ENCODE measurements at regions not wholly inside any gene's neighbourhood (a gene's known extent, or its start where the extent isn't known, plus 50 kb on each side); places are given as distances from the start of the nearest gene placed in this dataset.

DNA sequence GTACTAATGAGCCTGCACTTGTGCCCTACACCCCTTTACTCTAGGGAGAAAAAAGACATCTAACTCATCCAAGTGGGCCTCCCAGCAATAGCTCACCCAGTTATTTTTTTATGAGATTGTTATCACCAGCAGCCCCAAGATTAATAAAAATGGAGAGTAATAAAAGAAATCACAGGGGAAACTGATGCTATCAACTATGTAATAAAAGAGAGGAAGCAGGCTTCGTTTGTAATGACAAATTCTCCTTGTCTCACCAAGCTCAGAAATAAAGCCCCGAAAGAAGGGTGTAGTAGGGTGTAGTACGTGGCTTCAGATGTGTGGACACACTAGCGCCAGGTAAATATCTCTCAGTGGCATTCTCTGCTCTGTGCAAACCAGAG is 204.9 kb downstream of the USP12 start:
- Mint-ChIP-seq H3K9me3 (no peaks in the 10 kb centered on the region), H3K4me3 (no peak overlapping the region), H3K36me3 (ENCODE audit: insufficient read depth in 1 of 3, low read depth in 3 of 3) (no peaks in the 10 kb centered on the region; a peak in 1 of 7 replicates), H3K27me3 (ENCODE audit: low read depth) (peaks cover 4% of the 10 kb centered on the region), H3K4me1 (peaks cover 22 to 24% of the 10 kb centered on the region in 2 experiments), H3K27ac (no peak overlapping the region)
- H3K9ac ChIP-seq (ENCODE audit: extremely low read depth, insufficient read length, low read length) = no peak overlapping the region
- no peak overlapping the region for H3K4me2 ChIP-seq (ENCODE audit: insufficient read depth, insufficient read length, low read length)
- no peak overlapping the region for H2BK120ac ChIP-seq (ENCODE audit: low read depth, low read length, poor library complexity, severe bottlenecking)
- DNase-seq = no peak
- H3K4ac ChIP-seq (ENCODE audit: low read depth, low read length) = no peak overlapping the region
- no CpG with 5 or more reads among the region's 4 CpGs for WGBS (ENCODE audit: extremely low coverage, insufficient read length, low lambda C conversion rate)
- no peaks in the 10 kb centered on the region for H3K23me2 ChIP-seq (ENCODE audit: insufficient read length, low read depth, low read length, poor library complexity, severe bottlenecking)
- H3K4me1 ChIP-seq (ENCODE audit: insufficient read depth, low read length) = peaks cover 3% of the 10 kb centered on the region; the same call in 1 of the 2 replicates
- no peak overlapping the region for H3K18ac ChIP-seq (ENCODE audit: insufficient read length, low read depth, low read length)
- H4K91ac ChIP-seq (ENCODE audit: insufficient read length, low read depth, low read length) = no peak overlapping the region
- no peaks in the 10 kb centered on the region for H3K27me3 ChIP-seq (ENCODE audit: insufficient read depth, low read length)
- no peak overlapping the region for H3T11ph ChIP-seq (ENCODE audit: low read length)
- no peak overlapping the region for H3K27ac ChIP-seq (ENCODE audit: insufficient read length, low read depth, low read length)
- H3K9me3 ChIP-seq (ENCODE audit: control insufficient read depth, low read depth, low read length) = no peaks in the 10 kb centered on the region
- no peak overlapping the region for H3K14ac ChIP-seq (ENCODE audit: insufficient read depth, low read length)
- H2AFZ ChIP-seq (ENCODE audit: low read length) = no peak overlapping the region
- no peak overlapping the region for H3K23ac ChIP-seq (ENCODE audit: insufficient read length, low read depth, low read length)
- no peak overlapping the region for H2AK5ac ChIP-seq (ENCODE audit: insufficient read length, low read length)
- H3K56ac ChIP-seq (ENCODE audit: insufficient read length, low read depth, low read length) = no peak overlapping the region
- no peak overlapping the region for H4K5ac ChIP-seq (ENCODE audit: insufficient read length, low read depth, low read length)
- no peak overlapping the region for H2BK12ac ChIP-seq (ENCODE audit: insufficient read length, low read depth, low read length)
- H2BK20ac ChIP-seq (ENCODE audit: low read depth, low read length, poor library complexity, severe bottlenecking) = no peak overlapping the region
- no peak overlapping the region for H4K8ac ChIP-seq (replicated peaks; ENCODE audit: insufficient read length, low read depth, low read length)
- TF ChIP-seq CTCF (conservative IDR thresholded peaks at IDR 0.05) = no peak
- H3K79me1 ChIP-seq (ENCODE audit: insufficient read depth, low read depth, low read length, poor library complexity, severe bottlenecking) = no peaks in the 10 kb centered on the region
- H2BK5ac ChIP-seq (ENCODE audit: insufficient read length, low read length) = no peak overlapping the region
- H3K79me2 ChIP-seq (ENCODE audit: insufficient read depth, low read length) = no peaks in the 10 kb centered on the region
- no peaks in the 10 kb centered on the region for H4K20me1 ChIP-seq (ENCODE audit: control insufficient read depth, insufficient read depth, insufficient read length)
- no peak overlapping the region for H2BK15ac ChIP-seq (ENCODE audit: low read depth, low read length)
